Activated CD4-positive, CD25-positive, alpha-beta regulatory T cell (primary cell): ENCODE measurements at regions not wholly inside any gene's neighbourhood (a gene's known extent, or its start where the extent isn't known, plus 50 kb on each side); places are given as distances from the start of the nearest gene placed in this dataset.

Source experiments
- DNase-seq, 4 experiments: peaks; one replicate each; lab custom pipeline; 2025; lab: John Stamatoyannopoulos, UW

GRCh38 chr3:194804796-194805195 is 119.1 kb downstream of the FAM43A start:
- no peak for DNase-seq

- DNase-seq, result no peak
Measured at GRCh38 chr3:194805546-194805945, 119.9 kb downstream of the FAM43A start.

- no peak for DNase-seq
Measured at GRCh38 chr3:194806991-194807630, 121.4 kb downstream of the FAM43A start.

- no peak for DNase-seq
Measured at GRCh38 chr3:194808640-194809097, 123.0 kb downstream of the FAM43A start.

GRCh38 chr3:194809382-194809781 is 123.7 kb downstream of the FAM43A start:
- DNase-seq, result no peak

GRCh38 chr3:194810076-194810475 is 124.4 kb downstream of the FAM43A start:
- DNase-seq, result no peak

GRCh38 chr3:194811118-194811517 is 125.4 kb downstream of the FAM43A start:
- DNase-seq, result no peak

- no peak for DNase-seq
Measured at GRCh38 chr3:194812176-194812575, 126.5 kb downstream of the FAM43A start.

GRCh38 chr3:194814878-194815357 is 129.2 kb downstream of the FAM43A start:
- DNase-seq, result no peak

- DNase-seq, result no peak
Measured at GRCh38 chr3:194816748-194817591, 131.3 kb downstream of the FAM43A start.

GRCh38 chr3:194817592-194817930 is 131.9 kb downstream of the FAM43A start:
- no peak for DNase-seq

- DNase-seq, result no peak
Measured at GRCh38 chr3:194817936-194818335, 132.3 kb downstream of the FAM43A start.

- DNase-seq, result no peak
Measured at GRCh38 chr3:194824100-194824499, 138.4 kb downstream of the FAM43A start.

- no peak for DNase-seq
Measured at GRCh38 chr3:194824701-194825111, 139.0 kb downstream of the FAM43A start.

- no peak for DNase-seq
Measured at GRCh38 chr3:194826594-194826993, 140.9 kb downstream of the FAM43A start.

- no peak for DNase-seq
Measured at GRCh38 chr3:194827486-194827885, 141.8 kb downstream of the FAM43A start.

- no peak for DNase-seq
Measured at GRCh38 chr3:194828116-194828515, 142.4 kb downstream of the FAM43A start.

- DNase-seq, result no peak
Measured at GRCh38 chr3:194828926-194829325, 143.2 kb downstream of the FAM43A start.

- DNase-seq, result no peak
Measured at GRCh38 chr3:194830401-194830800, 144.7 kb downstream of the FAM43A start.

- DNase-seq, result no peak
Measured at GRCh38 chr3:194830978-194831377, 145.3 kb downstream of the FAM43A start.

- no peak for DNase-seq
Measured at GRCh38 chr3:194832346-194833104, 146.8 kb downstream of the FAM43A start.

- DNase-seq, result no peak
Measured at GRCh38 chr3:194833114-194833910, 147.6 kb downstream of the FAM43A start.
